SHP77 (cell line): ENCODE measurements at regions not wholly inside any gene's neighbourhood (a gene's known extent, or its start where the extent isn't known, plus 50 kb on each side); places are given as distances from the start of the nearest gene placed in this dataset.
"Not testable (repeated sequence)": the region's sequence is repeated elsewhere in the genome, so short reads cannot be mapped to it uniquely, and the experiment has no call there.

Experiments used
- DNase-seq, 2 experiments: peaks; one replicate each; lab custom pipeline; 2025; lab: John Stamatoyannopoulos, UW

- peak; percentile 55 to 85 for DNase-seq
Measured at GRCh38 chr13:24995225-24995804, 100.6 kb upstream of the PABPC3 start.

- no peak for DNase-seq
Measured at GRCh38 chr13:24997367-24997967, 98.5 kb upstream of the PABPC3 start.

- no peak for DNase-seq
Measured at GRCh38 chr13:24998433-24998832, 97.5 kb upstream of the PABPC3 start.

- no peak for DNase-seq
Measured at GRCh38 chr13:25001476-25002206, 94.3 kb upstream of the PABPC3 start.

GRCh38 chr13:25002311-25002710 is 93.6 kb upstream of the PABPC3 start:
- not testable (repeated sequence) for DNase-seq

- DNase-seq = not testable (repeated sequence)
Measured at GRCh38 chr13:25004489-25004888, 91.4 kb upstream of the PABPC3 start.

GRCh38 chr13:25005050-25005497 is 90.9 kb upstream of the PABPC3 start:
- DNase-seq = peak in 1 of 2 experiments; percentile 4

GRCh38 chr13:25007389-25007788 is 88.5 kb upstream of the PABPC3 start:
- DNase-seq = not testable (repeated sequence)

- DNase-seq = not testable (repeated sequence)
Measured at GRCh38 chr13:25014398-25014973, 81.5 kb upstream of the PABPC3 start.

- DNase-seq = not testable (repeated sequence)
Measured at GRCh38 chr13:25017176-25017575, 78.8 kb upstream of the PABPC3 start.

GRCh38 chr13:25017808-25018728 is 77.9 kb upstream of the PABPC3 start:
- not testable (repeated sequence) for DNase-seq

GRCh38 chr13:25018729-25019115 is 77.2 kb upstream of the PABPC3 start:
- DNase-seq = no peak

GRCh38 chr13:25019741-25020140 is 76.2 kb upstream of the PABPC3 start:
- DNase-seq = not testable (repeated sequence)

GRCh38 chr13:25024175-25024574 is 71.8 kb upstream of the PABPC3 start:
- DNase-seq = no peak

- DNase-seq = no peak
Measured at GRCh38 chr13:25032160-25032559, 63.8 kb upstream of the PABPC3 start.

GRCh38 chr13:25034173-25034572 is 61.8 kb upstream of the PABPC3 start:
- no peak for DNase-seq

- DNase-seq = peak; percentile 39 to 48
Measured at GRCh38 chr13:25037057-25037813, 58.7 kb upstream of the PABPC3 start.

- no peak for DNase-seq
Measured at GRCh38 chr13:25042151-25042865, 53.6 kb upstream of the PABPC3 start.

GRCh38 chr13:25044071-25044470 is 51.9 kb upstream of the PABPC3 start:
- DNase-seq = no peak
